ENCODE measurements at regions not wholly inside any gene's neighbourhood (a gene's known extent, or its start where the extent isn't known, plus 50 kb on each side); places are given as distances from the start of the nearest gene placed in this dataset.

GRCh38 chr13:30565658-30566057, 52.1 kb upstream of the USPL1 start:
- TF ChIP-seq ZFP3 (CRISPR knock-in tag; IDR thresholded peaks at IDR 0.05), result no peak
- no peak for TF ChIP-seq TCF4 (CRISPR knock-in tag; IDR thresholded peaks at IDR 0.05; ENCODE audit: borderline replicate concordance)
- no peak for TF ChIP-seq ESRRG (CRISPR knock-in tag; IDR thresholded peaks at IDR 0.05)
- TF ChIP-seq ZC3H10 (CRISPR knock-in tag; IDR thresholded peaks at IDR 0.05), result no peak
- no peak for TF ChIP-seq ZNF8 (CRISPR knock-in tag; IDR thresholded peaks at IDR 0.05)
- no peak for TF ChIP-seq ZNF70 (CRISPR knock-in tag; IDR thresholded peaks at IDR 0.05)
- ATAC-seq, result no peak

- no peak for ATAC-seq
Observed at GRCh38 chr13:30567072-30567471, 50.6 kb upstream of the USPL1 start.

More at GRCh38 chr13:30567072-30567471, 50.6 kb upstream of the USPL1 start:
- TF ChIP-seq, protein P1, sequence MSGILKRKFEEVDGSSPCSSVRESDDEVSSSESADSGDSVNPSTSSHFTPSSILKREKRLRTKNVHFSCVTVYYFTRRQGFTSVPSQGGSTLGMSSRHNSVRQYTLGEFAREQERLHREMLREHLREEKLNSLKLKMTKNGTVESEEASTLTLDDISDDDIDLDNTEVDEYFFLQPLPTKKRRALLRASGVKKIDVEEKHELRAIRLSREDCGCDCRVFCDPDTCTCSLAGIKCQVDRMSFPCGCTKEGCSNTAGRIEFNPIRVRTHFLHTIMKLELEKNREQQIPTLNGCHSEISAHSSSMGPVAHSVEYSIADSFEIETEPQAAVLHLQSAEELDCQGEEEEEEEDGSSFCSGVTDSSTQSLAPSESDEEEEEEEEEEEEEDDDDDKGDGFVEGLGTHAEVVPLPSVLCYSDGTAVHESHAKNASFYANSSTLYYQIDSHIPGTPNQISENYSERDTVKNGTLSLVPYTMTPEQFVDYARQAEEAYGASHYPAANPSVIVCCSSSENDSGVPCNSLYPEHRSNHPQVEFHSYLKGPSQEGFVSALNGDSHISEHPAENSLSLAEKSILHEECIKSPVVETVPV (CRISPR knock-in tag; IDR thresholded peaks at IDR 0.05), result no peak
- TF ChIP-seq ESRRG (CRISPR knock-in tag; IDR thresholded peaks at IDR 0.05) (no peak), PPARA (CRISPR knock-in tag; IDR thresholded peaks at IDR 0.05; ENCODE audit: borderline replicate concordance) (no peak), RARB (CRISPR knock-in tag; IDR thresholded peaks at IDR 0.05) (no peak), ZFP30 (CRISPR knock-in tag; IDR thresholded peaks at IDR 0.05) (no peak), ZNF565 (CRISPR knock-in tag; conservative IDR thresholded peaks at IDR 0.05; ENCODE audit: low read depth) (no peak), ZC3H10 (CRISPR knock-in tag; IDR thresholded peaks at IDR 0.05) (no peak), ZFP3 (CRISPR knock-in tag; IDR thresholded peaks at IDR 0.05) (no peak), TSHZ2 (CRISPR knock-in tag; IDR thresholded peaks at IDR 0.05) (no peak), SNAI2 (CRISPR knock-in tag; IDR thresholded peaks at IDR 0.05) (no peak), TOX (CRISPR knock-in tag; IDR thresholded peaks at IDR 0.05; ENCODE audit: borderline replicate concordance) (no peak), ISL1 (CRISPR knock-in tag; IDR thresholded peaks at IDR 0.05) (no peak), OSR1 (CRISPR knock-in tag; IDR thresholded peaks at IDR 0.05) (no peak), ZNF8 (CRISPR knock-in tag; IDR thresholded peaks at IDR 0.05) (no peak), CSDC2 (CRISPR knock-in tag; IDR thresholded peaks at IDR 0.05) (no peak)
- TF ChIP-seq, protein P2, sequence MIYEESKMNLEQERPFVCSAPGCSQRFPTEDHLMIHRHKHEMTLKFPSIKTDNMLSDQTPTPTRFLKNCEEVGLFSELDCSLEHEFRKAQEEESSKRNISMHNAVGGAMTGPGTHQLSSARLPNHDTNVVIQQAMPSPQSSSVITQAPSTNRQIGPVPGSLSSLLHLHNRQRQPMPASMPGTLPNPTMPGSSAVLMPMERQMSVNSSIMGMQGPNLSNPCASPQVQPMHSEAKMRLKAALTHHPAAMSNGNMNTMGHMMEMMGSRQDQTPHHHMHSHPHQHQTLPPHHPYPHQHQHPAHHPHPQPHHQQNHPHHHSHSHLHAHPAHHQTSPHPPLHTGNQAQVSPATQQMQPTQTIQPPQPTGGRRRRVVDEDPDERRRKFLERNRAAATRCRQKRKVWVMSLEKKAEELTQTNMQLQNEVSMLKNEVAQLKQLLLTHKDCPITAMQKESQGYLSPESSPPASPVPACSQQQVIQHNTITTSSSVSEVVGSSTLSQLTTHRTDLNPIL (CRISPR knock-in tag; IDR thresholded peaks at IDR 0.05; ENCODE audit: low read depth), result no peak
